ENCODE measurements at regions not wholly inside any gene's neighbourhood (a gene's known extent, or its start where the extent isn't known, plus 50 kb on each side); places are given as distances from the start of the nearest gene placed in this dataset.

GRCh38 chr3:139227827-139228226 is 116.0 kb upstream of the MRPS22 start:
- Histone ChIP-seq H3K4me1 (ENCODE audit: control insufficient read depth in 2 of 2, insufficient read depth in 2 of 2, low read length in 2 of 2) (no peaks in the 10 kb centered on the region), H3K27ac (ENCODE audit: low read length in 2 of 2) (no peak overlapping the region), H3K9ac (ENCODE audit: low read length) (no peak overlapping the region), H2AFZ (ENCODE audit: insufficient read depth, low read depth, low read length, poor library complexity, severe bottlenecking) (no peak overlapping the region), H3K36me3 (replicated peaks in 1 of 2; ENCODE audit: control extremely low read depth in 1 of 2, control insufficient read depth in 1 of 2, extremely low read depth in 1 of 2, insufficient read depth in 2 of 2, low read length in 1 of 2) (no peaks in the 10 kb centered on the region), H4K20me1 (ENCODE audit: control insufficient read depth, insufficient read depth, low read length, poor library complexity, severe bottlenecking) (no peaks in the 10 kb centered on the region), H3K79me2 (ENCODE audit: control insufficient read depth, insufficient read depth, low read length) (no peaks in the 10 kb centered on the region), H3K4me2 (replicated peaks; ENCODE audit: low read depth, low read length, poor library complexity, severe bottlenecking) (no peak overlapping the region), H3K27me3 (replicated peaks in 1 of 4; ENCODE audit: control extremely low read depth in 1 of 4, control insufficient read depth in 3 of 4, insufficient read depth in 4 of 4, low read length in 3 of 4) (no peaks in the 10 kb centered on the region), H3K4me3 (ENCODE audit: control extremely low read depth in 1 of 5, extremely low read depth in 1 of 5, insufficient read depth in 1 of 5, low read depth in 2 of 5, low read length in 4 of 5) (no peak overlapping the region), H3K9me3 (ENCODE audit: control extremely low read depth in 1 of 3, control insufficient read depth in 2 of 3, insufficient read depth in 1 of 3, low read length in 2 of 3) (no peaks in the 10 kb centered on the region)
- ATAC-seq (ENCODE audit: low read depth): no peak
- intact Hi-C loops (cut with micrococcal nuclease): no loop called here
- ChIA-PET CTCF (no interaction called here), POLR2A (no interaction called here)
- no peak overlapping the region for H3K27ac Mint-ChIP-seq
- no peaks in the 10 kb centered on the region for H3K9me3 Mint-ChIP-seq (ENCODE audit: insufficient read depth)
- H3K4me3 Mint-ChIP-seq: no peak overlapping the region
- H3K27me3 Mint-ChIP-seq: no peaks in the 10 kb centered on the region
- TF ChIP-seq CTCF (IDR thresholded peaks at IDR 0.05) (no peak), EZH2 (IDR thresholded peaks at IDR 0.05; ENCODE audit: borderline replicate concordance, insufficient read depth, low read depth, low read length, poor library complexity, severe bottlenecking) (no peak)
- no peak for DNase-seq
- WGBS (ENCODE audit: insufficient coverage): 69% methylated on average over 2 of the region's 4 CpGs
- H3K4me1 Mint-ChIP-seq: no peaks in the 10 kb centered on the region

GRCh38 chr3:139230391-139230790 is 113.4 kb upstream of the MRPS22 start:
- no peak overlapping the region for H3K4me2 ChIP-seq (replicated peaks; ENCODE audit: low read depth, low read length, poor library complexity, severe bottlenecking)
- no peak overlapping the region for H3K27ac Mint-ChIP-seq
- H3K27me3 Mint-ChIP-seq: no peaks in the 10 kb centered on the region
- no peaks in the 10 kb centered on the region for H3K4me1 ChIP-seq (ENCODE audit: control insufficient read depth in 2 of 2, insufficient read depth in 2 of 2, low read length in 2 of 2)
- no peaks in the 10 kb centered on the region for H3K27me3 ChIP-seq (replicated peaks in 1 of 4; ENCODE audit: control extremely low read depth in 1 of 4, control insufficient read depth in 3 of 4, insufficient read depth in 4 of 4, low read length in 3 of 4)
- no peaks in the 10 kb centered on the region for H4K20me1 ChIP-seq (ENCODE audit: control insufficient read depth, insufficient read depth, low read length, poor library complexity, severe bottlenecking)
- no peak overlapping the region for H3K4me3 ChIP-seq (ENCODE audit: control extremely low read depth in 1 of 5, extremely low read depth in 1 of 5, insufficient read depth in 1 of 5, low read depth in 2 of 5, low read length in 4 of 5)
- no peak for TF ChIP-seq EZH2 (IDR thresholded peaks at IDR 0.05; ENCODE audit: borderline replicate concordance, insufficient read depth, low read depth, low read length, poor library complexity, severe bottlenecking)
- no peak for TF ChIP-seq CTCF (IDR thresholded peaks at IDR 0.05)
- no peak overlapping the region for H2AFZ ChIP-seq (ENCODE audit: insufficient read depth, low read depth, low read length, poor library complexity, severe bottlenecking)
- no peak for DNase-seq
- intact Hi-C loops (cut with micrococcal nuclease): no loop called here
- no peaks in the 10 kb centered on the region for H3K9me3 Mint-ChIP-seq (ENCODE audit: insufficient read depth)
- CTCF ChIA-PET: interaction anchor here (0.7 kb wide), 1 partner anchor 12 kb away, joined by 4 read pairs; no protein-coding TSS in a partner anchor
- H3K79me2 ChIP-seq (ENCODE audit: control insufficient read depth, insufficient read depth, low read length): no peaks in the 10 kb centered on the region
- H3K36me3 ChIP-seq (replicated peaks in 1 of 2; ENCODE audit: control extremely low read depth in 1 of 2, control insufficient read depth in 1 of 2, extremely low read depth in 1 of 2, insufficient read depth in 2 of 2, low read length in 1 of 2): no peaks in the 10 kb centered on the region
- H3K9me3 ChIP-seq (ENCODE audit: control extremely low read depth in 1 of 3, control insufficient read depth in 2 of 3, insufficient read depth in 1 of 3, low read length in 2 of 3): no peaks in the 10 kb centered on the region
- ATAC-seq (ENCODE audit: low read depth): no peak
- H3K27ac ChIP-seq (ENCODE audit: low read length in 2 of 2): no peak overlapping the region
- no peak overlapping the region for H3K4me3 Mint-ChIP-seq
- no peaks in the 10 kb centered on the region for H3K4me1 Mint-ChIP-seq
- 95% methylated on average over 3 of the region's 8 CpGs for WGBS (ENCODE audit: insufficient coverage)
- H3K9ac ChIP-seq (ENCODE audit: low read length): no peak overlapping the region
- POLR2A ChIA-PET: no interaction called here

Measured in B cell (primary cell).